ENCODE measurements at regions not wholly inside any gene's neighbourhood (a gene's known extent, or its start where the extent isn't known, plus 50 kb on each side); places are given as distances from the start of the nearest gene placed in this dataset.

GRCh38 chr14:38730420-38730819 lies 372.6 kb downstream of the SEC23A start:
- no peak for ATAC-seq
- Histone ChIP-seq H3K36me3 (no peaks in the 10 kb centered on the region), H3K27me3 (no peaks in the 10 kb centered on the region), H3K4me1 (no peaks in the 10 kb centered on the region), H3K4me3 (no peak overlapping the region), H3K9me3 (peaks cover 0 to 14% (median 0%) of the 10 kb centered on the region in 11 donors), H3K27ac (no peak overlapping the region)
- TF ChIP-seq CTCF (IDR thresholded peaks at IDR 0.05): no peak
- intact Hi-C loops (cut with DNase I): loop anchor here in 1 of 10 donors (10.0 kb wide), 1 partner anchor 274 kb away; no protein-coding TSS in a partner anchor
- DNase-seq: no peak
- WGBS, 2 donors: 75 to 80% methylated on average over 3 of the region's 3 CpGs

- no peak for TF ChIP-seq CTCF (IDR thresholded peaks at IDR 0.05)
Observed at GRCh38 chr14:38727731-38728130, 375.3 kb downstream of the SEC23A start.

GRCh38 chr14:38724621-38725020 lies 378.4 kb downstream of the SEC23A start:
- no peaks in the 10 kb centered on the region for H3K9me3 ChIP-seq

More at GRCh38 chr14:38727731-38728130, 375.3 kb downstream of the SEC23A start:
- Histone ChIP-seq H3K27ac (no peak overlapping the region), H3K9me3 (no peaks in the 10 kb centered on the region), H3K36me3 (no peaks in the 10 kb centered on the region), H3K4me3 (no peak overlapping the region), H3K4me1 (no peaks in the 10 kb centered on the region), H3K27me3 (no peaks in the 10 kb centered on the region)
- DNase-seq (no peak), ATAC-seq (no peak)
- 91% methylated on average over 12 of the region's 12 CpGs for WGBS, 2 donors
- intact Hi-C loops (cut with DNase I): loop anchor here in 3 of 10 donors (10.0 kb wide), 2 partner anchors 137 to 287 kb away; no protein-coding TSS in a partner anchor

GRCh38 chr14:38723959-38724358 lies 379.1 kb downstream of the SEC23A start:
- no peak for TF ChIP-seq CTCF (IDR thresholded peaks at IDR 0.05)
- H3K4me1 ChIP-seq: peaks cover 0 to 3% (median 0%) of the 10 kb centered on the region in 9 donors
- no peaks in the 10 kb centered on the region for H3K9me3 ChIP-seq
- no peaks in the 10 kb centered on the region for H3K27me3 ChIP-seq
- ATAC-seq (no peak), DNase-seq (no peak)
- H3K4me3 ChIP-seq: no peak overlapping the region
- WGBS, 2 donors: 21 to 34% methylated on average over 5 of the region's 5 CpGs
- no peaks in the 10 kb centered on the region for H3K36me3 ChIP-seq
- intact Hi-C loops (cut with DNase I): loop anchor here in 9 of 10 donors (2.0 to 10.0 kb wide), 8 partner anchors 141 to 293 kb away; no protein-coding TSS in a partner anchor
- H3K27ac ChIP-seq: no peak overlapping the region

More at GRCh38 chr14:38724621-38725020, 378.4 kb downstream of the SEC23A start:
- no peak overlapping the region for H3K27ac ChIP-seq
- H3K27me3 ChIP-seq: no peaks in the 10 kb centered on the region
- no peak overlapping the region for H3K4me3 ChIP-seq
- TF ChIP-seq CTCF (IDR thresholded peaks at IDR 0.05): no peak
- no peak for ATAC-seq
- DNase-seq: no peak
- intact Hi-C loops (cut with DNase I): loop anchor here in 8 of 10 donors (2.0 to 10.0 kb wide), 6 partner anchors 140 to 293 kb away; no protein-coding TSS in a partner anchor
- H3K36me3 ChIP-seq: no peaks in the 10 kb centered on the region
- 83 to 93% methylated on average over 3 of the region's 3 CpGs for WGBS, 2 donors
- no peaks in the 10 kb centered on the region for H3K4me1 ChIP-seq

All from heart right ventricle (tissue), 16 donors.